GM21717 (cell line): ENCODE measurements at regions not wholly inside any gene's neighbourhood (a gene's known extent, or its start where the extent isn't known, plus 50 kb on each side); places are given as distances from the start of the nearest gene placed in this dataset.
"Not testable (repeated sequence)": the region's sequence is repeated elsewhere in the genome, so short reads cannot be mapped to it uniquely, and the experiment has no call there.

ENCODE experiments used
- ATAC-seq: cut with Tn5 transposase; IDR thresholded peaks from one replicate; pipeline ENCODE4 v1.9.1; 2021; ENCODE audit warnings: mild to moderate bottlenecking, moderate library complexity; ENCODE audit not compliant: unreplicated experiment

GRCh38 chr2:67895227-67895941 is 167.4 kb downstream of the C1D start:
- ATAC-seq, result no peak

- ATAC-seq, result no peak
Measured at GRCh38 chr2:67896076-67896475, 166.7 kb downstream of the C1D start.

- ATAC-seq, result no peak
Measured at GRCh38 chr2:67896476-67896875, 166.3 kb downstream of the C1D start.

- ATAC-seq, result no peak
Measured at GRCh38 chr2:67898595-67898994, 164.2 kb downstream of the C1D start.

- ATAC-seq, result no peak
Measured at GRCh38 chr2:67899187-67899586, 163.6 kb downstream of the C1D start.

GRCh38 chr2:67900826-67901225 is 162.0 kb downstream of the C1D start:
- ATAC-seq, result no peak

GRCh38 chr2:67904566-67904965 is 158.2 kb downstream of the C1D start:
- no peak for ATAC-seq

GRCh38 chr2:67904966-67905365 is 157.8 kb downstream of the C1D start:
- ATAC-seq, result no peak

GRCh38 chr2:67906547-67906946 is 156.3 kb downstream of the C1D start:
- not testable (repeated sequence) for ATAC-seq

GRCh38 chr2:67917332-67918054 is 145.3 kb downstream of the C1D start:
- no peak for ATAC-seq

GRCh38 chr2:67918471-67918870 is 144.3 kb downstream of the C1D start:
- no peak for ATAC-seq

GRCh38 chr2:67919490-67919889 is 143.3 kb downstream of the C1D start:
- no peak for ATAC-seq

GRCh38 chr2:67922080-67922785 is 140.6 kb downstream of the C1D start:
- no peak for ATAC-seq

GRCh38 chr2:67923696-67924095 is 139.1 kb downstream of the C1D start:
- ATAC-seq, result no peak

GRCh38 chr2:67927501-67927900 is 135.3 kb downstream of the C1D start:
- no peak for ATAC-seq

- ATAC-seq, result no peak
Measured at GRCh38 chr2:67930156-67930555, 132.6 kb downstream of the C1D start.

- ATAC-seq, result no peak
Measured at GRCh38 chr2:67936969-67937368, 125.8 kb downstream of the C1D start.

GRCh38 chr2:67938053-67938452 is 124.8 kb downstream of the C1D start:
- no peak for ATAC-seq

GRCh38 chr2:67945056-67945455 is 117.7 kb downstream of the C1D start:
- no peak for ATAC-seq

GRCh38 chr2:67945940-67946339 is 116.9 kb downstream of the C1D start:
- ATAC-seq, result no peak

- ATAC-seq, result no peak
Measured at GRCh38 chr2:67948057-67948456, 114.7 kb downstream of the C1D start.

- ATAC-seq, result no peak
Measured at GRCh38 chr2:67948506-67948905, 114.3 kb downstream of the C1D start.
